ENCODE measurements at regions not wholly inside any gene's neighbourhood (a gene's known extent, or its start where the extent isn't known, plus 50 kb on each side); places are given as distances from the start of the nearest gene placed in this dataset.

- TF ChIP-seq CTCF (conservative IDR thresholded peaks at IDR 0.05 in 1 of 2, IDR thresholded peaks at IDR 0.05 in 1 of 2; ENCODE audit: extremely low read depth in 1 of 2, insufficient read depth in 1 of 2, low read depth in 1 of 2, low read length in 2 of 2) (no peak), EZH2 (IDR thresholded peaks at IDR 0.05; ENCODE audit: borderline replicate concordance, low read length) (no peak)
Measured at GRCh38 chr18:40018266-40018665, 1936.8 kb upstream of the PIK3C3 start.
